GM19043 (cell line): ENCODE measurements at regions not wholly inside any gene's neighbourhood (a gene's known extent, or its start where the extent isn't known, plus 50 kb on each side); places are given as distances from the start of the nearest gene placed in this dataset.
"Not testable (repeated sequence)": the region's sequence is repeated elsewhere in the genome, so short reads cannot be mapped to it uniquely, and the experiment has no call there.

Experiments
- ATAC-seq: cut with Tn5 transposase; IDR thresholded peaks from one replicate; pipeline ENCODE4 v1.9.1; 2021; ENCODE audit warnings: low read depth; ENCODE audit not compliant: unreplicated experiment

DNA sequence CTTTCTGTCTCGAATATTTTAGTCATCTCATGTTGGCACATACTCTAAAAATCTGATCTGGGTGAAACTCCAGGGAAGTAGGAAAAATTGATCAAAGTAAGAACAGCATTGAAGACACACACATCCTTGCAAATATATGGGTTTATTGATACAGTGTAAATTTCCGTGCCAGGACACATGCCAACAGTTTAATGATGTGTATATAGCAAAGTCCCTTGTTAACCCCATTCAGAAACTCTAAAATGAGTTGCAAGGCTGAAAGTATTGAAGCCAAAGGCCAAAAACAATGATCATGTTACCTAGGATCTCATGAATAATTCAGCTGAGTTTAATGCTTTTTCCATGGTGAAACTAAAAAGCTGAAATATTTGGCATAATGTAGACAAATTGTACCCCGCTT, 62.3 kb upstream of the FAM72C start:
- not testable (repeated sequence) for ATAC-seq

DNA sequence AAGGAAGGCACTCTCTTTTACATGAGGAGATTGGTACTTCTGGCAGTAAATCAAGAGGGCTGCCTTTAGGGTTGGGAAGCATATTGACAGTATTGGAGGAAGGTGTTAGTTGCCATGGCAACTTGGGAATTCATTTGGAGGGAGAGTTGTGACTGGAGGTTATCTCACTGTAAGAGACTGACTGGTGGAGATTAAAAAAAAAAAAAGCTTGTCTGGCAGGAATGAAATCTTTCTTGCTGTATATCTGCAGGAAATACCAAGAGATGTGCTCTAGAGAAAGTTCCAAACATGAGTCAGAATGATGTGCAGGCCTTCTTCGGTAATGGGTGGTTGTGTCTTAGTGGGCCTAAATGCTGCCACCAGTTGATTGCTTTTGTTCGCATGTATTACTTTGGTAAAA, 59.8 kb upstream of the FAM72C start:
- ATAC-seq, result not testable (repeated sequence)

DNA sequence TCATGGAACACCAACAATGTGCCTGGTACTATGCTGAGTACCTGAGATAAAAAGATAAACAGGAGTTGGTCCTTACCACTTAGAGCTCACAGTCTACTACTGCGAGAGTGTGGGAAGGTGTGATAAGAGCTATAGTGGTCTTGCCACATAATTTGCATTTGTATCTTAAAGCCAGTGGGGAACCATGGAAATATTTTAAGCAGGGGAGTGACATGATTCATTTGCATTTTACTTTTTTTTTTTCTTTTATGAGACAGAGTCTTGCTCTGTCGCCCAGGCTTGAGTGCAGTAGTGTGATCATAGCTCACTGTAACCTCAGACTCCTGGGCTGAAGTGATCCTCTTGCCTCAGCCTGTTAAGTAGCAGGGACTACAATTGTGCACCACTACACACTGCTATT, 54.2 kb upstream of the FAM72C start:
- ATAC-seq, result peak; percentile 78

DNA sequence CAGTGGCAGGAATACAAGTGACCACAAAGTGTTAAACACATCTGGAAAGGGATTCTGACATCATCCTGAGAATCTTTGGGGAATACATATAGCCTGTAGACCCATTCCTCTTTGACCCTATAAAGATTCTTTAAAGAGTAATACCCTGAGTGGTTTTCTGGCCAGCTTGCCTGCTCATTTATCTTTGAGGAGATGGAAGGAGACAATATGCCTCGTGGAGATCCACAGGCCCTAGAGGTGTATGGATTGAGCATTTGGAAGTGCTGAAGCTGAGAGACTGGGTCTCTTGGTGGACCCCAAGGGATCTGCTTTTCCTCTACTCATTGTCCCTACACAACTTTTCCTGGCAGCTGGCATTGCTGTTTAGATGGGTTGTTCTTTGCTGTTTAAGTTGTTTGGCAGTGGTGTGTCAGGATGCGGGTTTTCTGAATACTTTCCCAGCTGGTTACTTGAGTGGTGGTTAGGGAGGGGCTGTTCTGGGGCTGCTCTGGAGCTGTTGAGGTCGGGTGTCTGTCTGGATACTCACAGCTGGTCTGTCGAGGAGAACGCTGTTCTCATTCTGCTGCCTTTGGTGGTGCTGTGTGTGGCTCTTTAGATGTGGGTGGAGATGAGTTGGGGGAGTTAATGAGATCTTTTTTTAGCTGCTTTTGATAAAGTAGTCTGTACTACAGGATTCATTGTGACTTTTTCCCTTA, 50.1 kb upstream of the FAM72C start:
- not testable (repeated sequence) for ATAC-seq
